ENCODE measurements at regions not wholly inside any gene's neighbourhood (a gene's known extent, or its start where the extent isn't known, plus 50 kb on each side); places are given as distances from the start of the nearest gene placed in this dataset.

DNA sequence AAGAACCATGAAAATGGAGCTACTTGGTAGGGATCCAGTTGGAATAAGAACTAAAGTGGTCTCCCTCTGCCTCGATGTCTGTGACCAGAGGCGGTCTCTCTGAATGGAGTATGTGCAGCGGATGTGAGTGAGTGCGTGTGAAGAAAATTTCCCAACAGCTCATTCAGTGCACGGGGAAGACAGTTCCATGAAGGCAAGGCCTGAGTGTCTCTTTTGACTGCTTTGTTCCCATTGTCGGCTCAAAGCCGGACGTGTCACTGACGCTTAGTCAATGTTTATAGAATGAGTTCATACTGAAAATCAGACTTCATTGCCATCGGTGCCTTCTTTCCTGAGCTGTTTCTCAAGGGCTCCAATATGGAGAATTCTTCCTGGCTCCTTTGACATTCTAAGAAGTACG lies 55.3 kb upstream of the GRB10 start:
- no peak overlapping the region for H3K4me2 ChIP-seq (ENCODE audit: insufficient read depth, insufficient read length, low read length)
- no peak overlapping the region for H3K56ac ChIP-seq (ENCODE audit: insufficient read length, low read depth, low read length)
- no peaks in the 10 kb centered on the region; a peak in 1 of 7 replicates for H3K36me3 Mint-ChIP-seq (ENCODE audit: insufficient read depth in 1 of 3, low read depth in 3 of 3)
- peaks cover 0 to 4% of the 10 kb centered on the region in 2 experiments; a peak in 1 of 5 replicates for H3K9me3 Mint-ChIP-seq
- no peak overlapping the region for H2BK120ac ChIP-seq (ENCODE audit: low read depth, low read length, poor library complexity, severe bottlenecking)
- no peaks in the 10 kb centered on the region; the same call in 1 of the 2 replicates for H3K27me3 ChIP-seq (ENCODE audit: insufficient read depth, low read length)
- no peaks in the 10 kb centered on the region for H4K20me1 ChIP-seq (ENCODE audit: control insufficient read depth, insufficient read depth, insufficient read length)
- peaks cover 8 to 12% of the 10 kb centered on the region in 2 experiments for H3K4me1 Mint-ChIP-seq
- H2BK20ac ChIP-seq (ENCODE audit: low read depth, low read length, poor library complexity, severe bottlenecking): no peak overlapping the region
- no peak overlapping the region for H3K27ac ChIP-seq (ENCODE audit: insufficient read length, low read depth, low read length)
- H3K4ac ChIP-seq (ENCODE audit: low read depth, low read length): no peak overlapping the region
- H2BK15ac ChIP-seq (ENCODE audit: low read depth, low read length): no peak overlapping the region
- WGBS (ENCODE audit: extremely low coverage, insufficient read length, low lambda C conversion rate): no CpG with 5 or more reads among the region's 11 CpGs
- no peak overlapping the region for H4K5ac ChIP-seq (ENCODE audit: insufficient read length, low read depth, low read length)
- no peak overlapping the region for H3K18ac ChIP-seq (ENCODE audit: insufficient read length, low read depth, low read length)
- TF ChIP-seq, protein P1, sequence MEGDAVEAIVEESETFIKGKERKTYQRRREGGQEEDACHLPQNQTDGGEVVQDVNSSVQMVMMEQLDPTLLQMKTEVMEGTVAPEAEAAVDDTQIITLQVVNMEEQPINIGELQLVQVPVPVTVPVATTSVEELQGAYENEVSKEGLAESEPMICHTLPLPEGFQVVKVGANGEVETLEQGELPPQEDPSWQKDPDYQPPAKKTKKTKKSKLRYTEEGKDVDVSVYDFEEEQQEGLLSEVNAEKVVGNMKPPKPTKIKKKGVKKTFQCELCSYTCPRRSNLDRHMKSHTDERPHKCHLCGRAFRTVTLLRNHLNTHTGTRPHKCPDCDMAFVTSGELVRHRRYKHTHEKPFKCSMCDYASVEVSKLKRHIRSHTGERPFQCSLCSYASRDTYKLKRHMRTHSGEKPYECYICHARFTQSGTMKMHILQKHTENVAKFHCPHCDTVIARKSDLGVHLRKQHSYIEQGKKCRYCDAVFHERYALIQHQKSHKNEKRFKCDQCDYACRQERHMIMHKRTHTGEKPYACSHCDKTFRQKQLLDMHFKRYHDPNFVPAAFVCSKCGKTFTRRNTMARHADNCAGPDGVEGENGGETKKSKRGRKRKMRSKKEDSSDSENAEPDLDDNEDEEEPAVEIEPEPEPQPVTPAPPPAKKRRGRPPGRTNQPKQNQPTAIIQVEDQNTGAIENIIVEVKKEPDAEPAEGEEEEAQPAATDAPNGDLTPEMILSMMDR (conservative IDR thresholded peaks at IDR 0.05): no peak
- no peak overlapping the region for H3K14ac ChIP-seq (ENCODE audit: insufficient read depth, low read length)
- no peak overlapping the region for H4K91ac ChIP-seq (ENCODE audit: insufficient read length, low read depth, low read length)
- no peak overlapping the region for H2AFZ ChIP-seq (ENCODE audit: low read length)
- no peak overlapping the region for H2AK5ac ChIP-seq (ENCODE audit: insufficient read length, low read length)
- no peak overlapping the region for H3K9ac ChIP-seq (ENCODE audit: extremely low read depth, insufficient read length, low read length)
- H3T11ph ChIP-seq (ENCODE audit: low read length): no peak overlapping the region
- H3K23me2 ChIP-seq (ENCODE audit: insufficient read length, low read depth, low read length, poor library complexity, severe bottlenecking): no peaks in the 10 kb centered on the region
- no peak overlapping the region for H3K4me3 Mint-ChIP-seq
- H3K79me2 ChIP-seq (ENCODE audit: insufficient read depth, low read length): no peaks in the 10 kb centered on the region
- no peaks in the 10 kb centered on the region for H3K9me3 ChIP-seq (ENCODE audit: control insufficient read depth, low read depth, low read length)
- no peak overlapping the region for H2BK12ac ChIP-seq (ENCODE audit: insufficient read length, low read depth, low read length)
- H3K4me1 ChIP-seq (ENCODE audit: insufficient read depth, low read length): no peaks in the 10 kb centered on the region
- DNase-seq: no peak
- H3K27ac Mint-ChIP-seq: no peak overlapping the region
- H3K27me3 Mint-ChIP-seq (ENCODE audit: low read depth): peaks cover 8% of the 10 kb centered on the region
- no peaks in the 10 kb centered on the region for H3K79me1 ChIP-seq (ENCODE audit: insufficient read depth, low read depth, low read length, poor library complexity, severe bottlenecking)
- H2BK5ac ChIP-seq (ENCODE audit: insufficient read length, low read length): no peak overlapping the region
- H4K8ac ChIP-seq (replicated peaks; ENCODE audit: insufficient read length, low read depth, low read length): no peak overlapping the region
- no peak overlapping the region for H3K23ac ChIP-seq (ENCODE audit: insufficient read length, low read depth, low read length)

Measured in H9 (cell line).